Vagina (tissue), 2 donors: ENCODE measurements at regions not wholly inside any gene's neighbourhood (a gene's known extent, or its start where the extent isn't known, plus 50 kb on each side); places are given as distances from the start of the nearest gene placed in this dataset.
"Not testable (repeated sequence)": the region's sequence is repeated elsewhere in the genome, so short reads cannot be mapped to it uniquely, and the experiment has no call there.

Source experiments
- DNase-seq, 2 donors: peaks; one replicate each; pipeline ENCODE4 v3.0.0-alpha.2; 2017; ENCODE audit errors: extremely low spot score in 2 of 2
- H3K27ac ChIP-seq: fragments of 200-600 bp; sonication (generic); one replicate; pipeline ENCODE4 v1.5.1; 2019
- H3K27me3 ChIP-seq: fragments of 200-600 bp; sonication (generic); one replicate; pipeline ENCODE4 v1.5.1; 2019
- H3K36me3 ChIP-seq, 2 donors: fragments of 200-600 bp; sonication (generic); one replicate each; pipeline ENCODE4 v1.5.1; 2017 to 2019
- H3K4me1 ChIP-seq: fragments of 200-600 bp; sonication (generic); one replicate; pipeline ENCODE4 v1.5.1; 2019
- H3K4me3 ChIP-seq, 2 donors: fragments of 200-600 bp; sonication (generic); 1 replicate in 1 of 2; 2 replicates in 1 of 2; pipeline ENCODE4 v1.5.1; 2016 to 2019
- H3K9me3 ChIP-seq: fragments of 200-600 bp; sonication (generic); one replicate; pipeline ENCODE4 v1.5.1; 2019
- CTCF ChIP-seq, 3 experiments: fragments of 450-650 bp in 2 of 3; fragments of 200-600 bp in 1 of 3; sonication (generic) in 1 of 3; IDR thresholded peaks; one replicate each; pipeline ENCODE4 v1.5.1; 2017 to 2019; ENCODE audit warnings: antibody characterized with exemption in 3 of 3, mild to moderate bottlenecking in 2 of 3, moderate library complexity in 2 of 3
- POLR2A ChIP-seq, 2 donors: fragments of 450-650 bp; IDR thresholded peaks; one replicate each; pipeline ENCODE4 v1.6.1; 2017; ENCODE audit warnings: antibody characterized with exemption in 2 of 2, mild to moderate bottlenecking in 2 of 2, moderate library complexity in 2 of 2
- POLR2AphosphoS5 ChIP-seq, 2 donors: sonication (generic); formaldehyde crosslinking; IDR thresholded peaks; one replicate each; pipeline ENCODE4 v1.9.0; 2017; ENCODE audit warnings: antibody characterized with exemption in 2 of 2, mild to moderate bottlenecking in 2 of 2, low read depth in 1 of 2; ENCODE audit not compliant: insufficient read depth in 1 of 2
- intact Hi-C: fragments of 100-400 bp; cut with DNase I; formaldehyde crosslinking; loops from one replicate; pipeline ENCODE4 v1.15.1; 2023

GRCh38 chr21:38905328-38905727 is 99.6 kb downstream of the ETS2 start:
- intact Hi-C loops, result no loop called here
- TF ChIP-seq POLR2AphosphoS5 (IDR thresholded peaks at IDR 0.05; ENCODE audit: insufficient read depth in 1 of 2, low read depth in 1 of 2), result no peak
- no peak for TF ChIP-seq CTCF (IDR thresholded peaks at IDR 0.05)
- no peak for TF ChIP-seq POLR2A (IDR thresholded peaks at IDR 0.05)
- peak overlapping the region; percentile 92 for H3K27ac ChIP-seq
- no peaks in the 10 kb centered on the region for H3K27me3 ChIP-seq
- no peak overlapping the region for H3K4me3 ChIP-seq
- H3K4me1 ChIP-seq, result peaks cover 47% of the 10 kb centered on the region
- no peak for DNase-seq
- H3K36me3 ChIP-seq, result no peaks in the 10 kb centered on the region
- no peaks in the 10 kb centered on the region for H3K9me3 ChIP-seq

- intact Hi-C loops, result no loop called here
- Histone ChIP-seq H3K4me1 (peaks cover 31% of the 10 kb centered on the region), H3K27me3 (no peaks in the 10 kb centered on the region), H3K4me3 (no peak overlapping the region), H3K9me3 (no peaks in the 10 kb centered on the region), H3K27ac (peak overlapping the region; percentile 92), H3K36me3 (no peaks in the 10 kb centered on the region)
- DNase-seq, result no peak
- TF ChIP-seq POLR2AphosphoS5 (IDR thresholded peaks at IDR 0.05; ENCODE audit: insufficient read depth in 1 of 2, low read depth in 1 of 2) (peak; percentile 41 to 78), CTCF (IDR thresholded peaks at IDR 0.05) (no peak), POLR2A (IDR thresholded peaks at IDR 0.05) (no peak)
Observed at GRCh38 chr21:38903690-38904139, 98.0 kb downstream of the ETS2 start.

GRCh38 chr21:38902608-38903445 is 97.1 kb downstream of the ETS2 start:
- intact Hi-C loops, result no loop called here
- Histone ChIP-seq H3K9me3 (no peaks in the 10 kb centered on the region), H3K27me3 (no peaks in the 10 kb centered on the region), H3K4me3 (no peak overlapping the region), H3K4me1 (peaks cover 22% of the 10 kb centered on the region), H3K36me3 (no peaks in the 10 kb centered on the region), H3K27ac (peak overlapping the region; percentile 92)
- DNase-seq, result no peak
- TF ChIP-seq POLR2A (IDR thresholded peaks at IDR 0.05) (no peak), CTCF (IDR thresholded peaks at IDR 0.05) (no peak), POLR2AphosphoS5 (IDR thresholded peaks at IDR 0.05; ENCODE audit: insufficient read depth in 1 of 2, low read depth in 1 of 2) (no peak)

GRCh38 chr21:38900499-38900898 is 94.8 kb downstream of the ETS2 start:
- H3K4me3 ChIP-seq, result no peak overlapping the region
- H3K36me3 ChIP-seq, result no peaks in the 10 kb centered on the region
- no peak for DNase-seq
- peaks cover 8% of the 10 kb centered on the region for H3K4me1 ChIP-seq
- no peaks in the 10 kb centered on the region for H3K27me3 ChIP-seq
- H3K27ac ChIP-seq, result peak overlapping the region; percentile 34
- no peak for TF ChIP-seq POLR2AphosphoS5 (IDR thresholded peaks at IDR 0.05; ENCODE audit: insufficient read depth in 1 of 2, low read depth in 1 of 2)
- TF ChIP-seq POLR2A (IDR thresholded peaks at IDR 0.05), result no peak
- TF ChIP-seq CTCF (IDR thresholded peaks at IDR 0.05), result no peak
- intact Hi-C loops, result no loop called here
- H3K9me3 ChIP-seq, result no peaks in the 10 kb centered on the region

- H3K9me3 ChIP-seq, H3K27me3 ChIP-seq, H3K4me3 ChIP-seq, DNase-seq, intact Hi-C loops, H3K36me3 ChIP-seq, H3K4me1 ChIP-seq: not testable (repeated sequence)
- H3K27ac ChIP-seq, result peak overlapping the region; percentile 34
Observed at GRCh38 chr21:38899985-38900384, 94.3 kb downstream of the ETS2 start.
